HCT116 (cell line): ENCODE measurements at regions not wholly inside any gene's neighbourhood (a gene's known extent, or its start where the extent isn't known, plus 50 kb on each side); places are given as distances from the start of the nearest gene placed in this dataset.

Source experiments
- CEBPB ChIP-seq: IDR thresholded peaks from 2 replicates; pipeline ENCODE4 v1.6.1; 2012; ENCODE audit warnings: low read depth
- CTCF ChIP-seq, 3 experiments: fragments of 200-600 bp in 1 of 3; sonication (generic) in 1 of 3; IDR thresholded peaks in 2 of 3; conservative IDR thresholded peaks in 1 of 3; 2 replicates each; pipeline ENCODE4 v1.5.1; 2012 to 2017; ENCODE audit warnings: low read depth in 2 of 3, low read length in 2 of 3, antibody characterized with exemption in 1 of 3, borderline replicate concordance in 1 of 3, control low read depth in 1 of 3, mild to moderate bottlenecking in 1 of 3, mixed read lengths in 1 of 3, mixed run types in 1 of 3, moderate library complexity in 1 of 3; ENCODE audit not compliant: insufficient read depth in 1 of 3
- EGR1 ChIP-seq: IDR thresholded peaks from 2 replicates; pipeline ENCODE4 v1.6.1; 2012; ENCODE audit warnings: low read depth
- EZH2 ChIP-seq: fragments of 200-600 bp; sonication (generic); IDR thresholded peaks from 2 replicates; pipeline ENCODE4 v1.6.1; 2017; ENCODE audit warnings: antibody characterized with exemption, mixed run types
- MAX ChIP-seq: IDR thresholded peaks from 2 replicates; pipeline ENCODE4 v1.6.1; 2012
- POLR2A ChIP-seq: IDR thresholded peaks from 2 replicates; pipeline ENCODE4 v1.7.0; 2011; ENCODE audit warnings: borderline replicate concordance; ENCODE audit not compliant: insufficient read depth, insufficient read length; ENCODE audit errors: extremely low read depth
- REST ChIP-seq: IDR thresholded peaks from 2 replicates; pipeline ENCODE4 v1.6.1; 2012; ENCODE audit warnings: low read depth
- TCF7L2 ChIP-seq: IDR thresholded peaks from 2 replicates; pipeline ENCODE4 v1.7.0; 2011; ENCODE audit warnings: borderline replicate concordance, inconsistent platforms; ENCODE audit not compliant: insufficient read depth, insufficient read length; ENCODE audit errors: extremely low read depth
- YY1 ChIP-seq: IDR thresholded peaks from 2 replicates; pipeline ENCODE4 v1.6.1; 2011; ENCODE audit warnings: low read length, low read depth, moderate library complexity, mild to moderate bottlenecking; ENCODE audit not compliant: insufficient replicate concordance; ENCODE audit errors: extremely low read depth

DNA sequence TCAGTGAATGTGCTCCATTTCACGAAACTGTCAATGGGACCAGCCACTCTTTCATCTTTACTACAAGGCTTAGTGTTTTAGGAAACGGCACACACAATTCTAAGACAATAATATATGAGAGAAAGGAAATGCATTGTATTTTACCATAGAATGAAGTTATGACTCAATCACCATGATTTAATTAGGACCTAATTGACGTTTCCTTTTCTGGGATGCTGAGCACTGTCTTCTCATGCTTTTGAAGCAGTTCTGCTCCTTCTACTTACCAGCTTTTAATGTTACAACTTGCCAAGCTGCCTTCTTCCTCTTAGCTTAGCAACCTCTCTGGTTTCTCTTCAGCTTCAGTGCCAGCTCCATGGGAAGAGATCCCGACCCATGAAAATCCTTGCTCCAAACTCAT is 94.3 kb upstream of the SERPINE2 start:
- no peak for TF ChIP-seq MAX
- no peak for TF ChIP-seq POLR2A
- TF ChIP-seq CEBPB, result no peak
- TF ChIP-seq CTCF (IDR thresholded peaks at IDR 0.05 in 2 of 3, conservative IDR thresholded peaks at IDR 0.05 in 1 of 3; ENCODE audit: borderline replicate concordance in 1 of 3, insufficient read depth in 1 of 3, low read depth in 2 of 3, low read length in 2 of 3), result no peak
- TF ChIP-seq EZH2, result no peak
- TF ChIP-seq REST, result no peak
- no peak for TF ChIP-seq YY1
- TF ChIP-seq TCF7L2, result no peak
- no peak for TF ChIP-seq EGR1
